HG02870 (cell line): ENCODE measurements at regions not wholly inside any gene's neighbourhood (a gene's known extent, or its start where the extent isn't known, plus 50 kb on each side); places are given as distances from the start of the nearest gene placed in this dataset.
"Not testable (repeated sequence)": the region's sequence is repeated elsewhere in the genome, so short reads cannot be mapped to it uniquely, and the experiment has no call there.

Experiments
- ATAC-seq: cut with Tn5 transposase; IDR thresholded peaks from one replicate; pipeline ENCODE4 v1.9.1; 2021; ENCODE audit warnings: mild to moderate bottlenecking, moderate library complexity; ENCODE audit not compliant: unreplicated experiment

DNA sequence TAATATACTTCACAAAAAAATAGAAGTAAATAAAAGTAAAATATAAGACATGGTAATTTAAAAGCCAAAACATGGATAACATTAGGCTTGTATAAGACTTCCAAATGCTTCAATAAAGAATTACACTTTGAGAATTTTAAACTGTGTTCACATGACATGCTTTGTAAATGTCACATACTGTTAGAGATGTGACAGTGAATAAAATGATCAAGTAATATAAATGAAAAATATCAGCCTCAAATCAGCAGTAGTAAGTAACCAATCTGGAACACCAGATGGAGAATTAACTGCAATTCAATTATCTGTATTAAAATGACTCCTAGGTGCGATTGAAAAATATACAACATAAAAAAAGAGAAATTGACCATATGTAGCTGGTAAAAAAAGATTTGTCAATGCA is 1260.8 kb downstream of the BRINP3 start:
- ATAC-seq, result no peak

DNA sequence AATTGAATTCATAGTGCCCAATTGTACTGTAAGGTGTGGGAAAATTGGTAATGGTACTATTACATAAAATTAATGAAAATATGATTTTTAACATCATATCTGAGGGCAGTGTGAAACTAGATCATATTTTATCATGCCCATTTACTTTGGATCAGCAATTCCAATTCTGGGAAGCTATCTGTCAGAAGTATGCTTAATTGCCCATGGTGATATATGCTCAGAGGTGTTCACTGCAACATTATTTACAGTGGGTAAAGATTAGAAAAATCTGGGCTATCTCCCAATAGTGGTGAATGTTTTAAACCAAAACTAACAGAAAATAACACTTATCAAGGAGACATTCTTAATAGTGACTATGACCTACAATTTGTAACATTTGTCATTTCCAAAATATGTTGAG is 1260.0 kb downstream of the BRINP3 start:
- ATAC-seq, result no peak

DNA sequence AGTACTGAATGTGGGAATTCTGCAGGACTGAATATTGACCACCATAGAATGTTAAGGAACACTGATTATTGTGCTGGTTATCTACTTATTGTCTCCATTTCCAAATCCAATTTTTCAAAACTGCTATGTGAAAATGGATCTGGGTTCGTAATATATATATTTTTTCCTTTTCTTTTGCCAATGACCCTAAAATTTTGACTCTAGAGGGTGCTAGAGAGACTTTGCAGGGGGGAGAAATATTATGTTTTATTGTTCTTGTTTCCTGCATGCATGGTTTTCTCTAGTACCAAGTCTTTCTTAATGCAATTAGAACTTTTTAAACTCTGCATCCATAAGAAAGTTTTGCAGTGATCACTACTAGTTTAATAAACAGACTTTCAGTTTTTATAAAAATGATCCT is 1256.9 kb downstream of the BRINP3 start:
- no peak for ATAC-seq

- ATAC-seq, result not testable (repeated sequence)
These were observed 1251.9 kb downstream of the BRINP3 start for GRCh38 chr1:189225794-189226145.

GRCh38 chr1:189226779-189227178 is 1250.9 kb downstream of the BRINP3 start:
- no peak for ATAC-seq

DNA sequence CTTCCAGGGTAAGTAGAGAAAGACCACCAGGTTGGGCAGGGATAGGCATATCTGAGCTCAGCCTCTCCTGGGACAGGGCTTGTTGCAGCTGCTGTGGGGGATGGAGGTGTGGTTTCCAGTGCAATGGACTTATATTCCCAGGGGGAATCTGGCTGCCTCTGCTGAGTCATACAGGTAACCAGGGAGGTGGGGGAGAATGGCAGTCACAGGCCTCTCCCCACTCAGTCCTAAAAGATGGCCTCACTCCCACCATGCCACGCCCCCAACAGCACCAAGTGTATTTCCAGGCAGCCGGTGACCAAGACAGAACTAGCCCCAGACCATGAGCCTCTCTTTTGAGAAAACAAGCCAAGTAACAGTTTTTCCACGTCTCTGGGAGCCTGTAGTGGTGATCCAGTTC is 1240.7 kb downstream of the BRINP3 start:
- ATAC-seq, result no peak

DNA sequence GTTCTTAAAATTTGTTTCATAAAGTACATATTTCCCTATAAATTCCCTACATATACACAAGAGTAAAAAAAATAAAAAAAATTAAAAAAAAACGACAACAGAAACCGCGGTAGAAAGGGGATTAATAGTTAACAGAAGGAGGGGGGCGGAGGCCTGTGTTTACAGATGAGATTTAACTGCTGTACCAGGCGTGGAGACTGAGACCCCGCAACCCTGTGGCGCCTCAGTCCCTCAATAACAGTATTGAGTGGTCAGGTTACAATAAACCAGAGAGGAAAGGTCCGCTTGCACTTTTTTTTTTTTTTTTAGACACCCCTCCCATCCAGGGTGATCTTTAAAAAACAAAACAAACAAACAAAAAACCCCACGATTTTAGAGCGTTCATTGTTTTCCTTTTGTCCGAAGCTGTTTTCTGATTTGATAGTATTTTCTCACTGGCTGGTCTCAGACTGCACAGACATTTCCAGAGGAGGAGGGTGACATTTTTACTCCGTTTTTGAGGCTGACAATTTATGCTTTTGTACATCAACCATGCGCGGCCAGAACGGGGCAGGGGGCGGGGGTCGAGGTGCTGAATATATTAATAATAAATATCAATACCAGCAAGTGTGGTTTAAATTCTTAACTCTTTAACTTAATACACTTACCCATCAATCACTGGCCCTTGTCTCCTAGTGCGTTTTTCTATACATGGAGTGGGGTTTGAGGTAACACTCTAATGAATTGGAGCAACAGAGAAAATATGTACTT is 1223.9 kb downstream of the BRINP3 start:
- no peak for ATAC-seq

DNA sequence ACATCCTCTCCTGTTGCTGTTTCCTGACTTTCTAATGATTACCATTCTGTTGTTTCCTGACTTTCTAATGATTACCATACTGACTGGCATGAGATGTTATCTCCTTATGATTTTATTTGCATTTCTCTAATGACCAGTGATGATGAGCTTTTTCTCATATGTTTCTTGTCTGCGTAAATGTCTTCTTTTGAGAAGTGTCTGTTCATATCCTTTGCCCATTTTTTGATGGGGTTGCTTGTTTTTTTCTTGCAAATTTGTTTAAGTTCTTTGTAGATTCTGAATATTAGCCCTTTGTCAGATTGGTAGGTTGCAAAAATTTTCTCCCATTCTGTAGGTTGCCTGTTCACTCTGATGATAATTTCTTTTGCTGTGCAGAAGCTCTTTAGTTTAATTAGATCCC is 1216.5 kb downstream of the BRINP3 start:
- ATAC-seq, result not testable (repeated sequence)

DNA sequence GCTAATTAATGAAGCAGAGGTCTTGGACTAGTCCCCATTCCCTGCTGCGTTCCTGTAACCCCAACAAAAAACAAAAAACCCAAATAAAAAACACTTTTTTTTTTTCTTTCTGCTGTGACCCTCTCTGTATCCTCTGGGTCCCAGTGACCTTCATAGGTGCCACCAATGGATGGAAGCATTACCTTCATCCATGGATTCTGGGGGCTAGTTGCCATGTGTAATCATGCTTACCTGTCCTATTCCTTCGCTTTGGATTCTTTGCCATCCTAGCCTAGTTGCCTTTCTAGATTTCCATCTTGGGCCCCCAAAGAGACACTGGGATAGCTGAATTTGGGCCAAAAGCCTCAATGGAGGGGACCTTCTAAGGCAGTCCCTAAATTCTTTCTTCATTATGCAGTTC is 1208.7 kb downstream of the BRINP3 start:
- no peak for ATAC-seq

- no peak for ATAC-seq
These were observed 1203.4 kb downstream of the BRINP3 start for GRCh38 chr1:189274267-189274666.

- no peak for ATAC-seq
These were observed 1201.9 kb downstream of the BRINP3 start for GRCh38 chr1:189275796-189276195.

- no peak for ATAC-seq
These were observed 1188.3 kb downstream of the BRINP3 start for GRCh38 chr1:189289346-189289745.

- ATAC-seq, result no peak
These were observed 1176.4 kb downstream of the BRINP3 start for GRCh38 chr1:189301235-189301634.

- no peak for ATAC-seq
These were observed 1172.4 kb downstream of the BRINP3 start for GRCh38 chr1:189305279-189305678.

- no peak for ATAC-seq
These were observed 1165.7 kb downstream of the BRINP3 start for GRCh38 chr1:189311915-189312314.

DNA sequence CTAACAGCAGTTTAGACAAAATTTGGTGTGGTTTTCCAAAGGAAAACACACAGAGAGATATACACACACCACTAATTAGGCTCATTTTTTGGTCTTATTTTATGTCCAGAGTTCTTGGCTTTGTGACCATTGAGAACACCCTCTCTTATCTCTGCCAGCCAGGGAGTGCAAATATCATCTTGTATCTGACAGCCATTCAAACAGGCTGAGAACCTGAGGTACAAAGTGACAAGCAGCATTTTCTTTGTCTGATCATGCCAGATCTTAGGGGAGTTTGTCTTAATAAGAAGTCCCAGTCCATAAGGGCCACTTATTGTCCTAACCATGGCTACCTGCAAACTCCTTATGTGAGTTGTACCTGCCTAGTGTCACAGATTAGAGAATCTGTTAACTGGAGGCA is 1165.2 kb downstream of the BRINP3 start:
- no peak for ATAC-seq

DNA sequence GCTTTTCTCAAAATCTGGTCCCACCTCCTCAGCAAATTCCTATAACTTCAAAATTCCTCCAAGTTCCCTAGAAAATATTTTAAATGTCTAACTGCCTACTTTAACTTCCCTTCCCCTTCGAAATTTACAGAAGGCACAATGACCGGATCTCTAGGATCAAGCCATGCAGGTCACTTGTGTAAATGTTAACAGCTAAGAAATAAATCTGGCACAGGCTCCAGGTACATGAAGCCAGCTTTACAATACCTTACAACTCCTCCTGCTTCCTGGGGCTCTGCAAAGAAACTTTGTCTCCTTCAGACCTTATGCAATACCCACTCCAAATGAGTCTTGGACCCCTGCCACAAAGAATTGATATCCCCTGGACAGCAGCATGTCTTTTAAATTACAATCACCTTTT is 1164.2 kb downstream of the BRINP3 start:
- no peak for ATAC-seq

GRCh38 chr1:189315035-189315901 is 1162.4 kb downstream of the BRINP3 start:
- ATAC-seq, result no peak

DNA sequence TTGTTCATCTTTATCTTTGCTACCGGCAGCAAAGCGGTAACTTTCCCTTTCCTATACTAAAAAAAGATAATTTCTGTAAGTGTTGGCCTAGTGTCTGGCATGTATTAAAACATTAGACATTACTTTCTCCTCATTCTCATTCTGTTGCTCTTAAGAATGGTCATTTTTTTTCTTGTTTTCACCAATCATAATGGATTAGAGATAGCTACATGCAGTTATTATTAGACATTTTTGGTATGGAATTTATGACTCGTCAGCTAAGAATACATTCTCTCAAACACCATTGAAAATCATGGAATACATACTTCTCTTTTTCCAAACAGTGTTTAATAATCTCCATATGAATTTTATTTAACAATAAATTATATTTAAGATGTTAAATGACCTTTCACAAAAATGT is 1154.6 kb downstream of the BRINP3 start:
- ATAC-seq, result no peak

GRCh38 chr1:189331071-189331470 is 1146.6 kb downstream of the BRINP3 start:
- ATAC-seq, result not testable (repeated sequence)

DNA sequence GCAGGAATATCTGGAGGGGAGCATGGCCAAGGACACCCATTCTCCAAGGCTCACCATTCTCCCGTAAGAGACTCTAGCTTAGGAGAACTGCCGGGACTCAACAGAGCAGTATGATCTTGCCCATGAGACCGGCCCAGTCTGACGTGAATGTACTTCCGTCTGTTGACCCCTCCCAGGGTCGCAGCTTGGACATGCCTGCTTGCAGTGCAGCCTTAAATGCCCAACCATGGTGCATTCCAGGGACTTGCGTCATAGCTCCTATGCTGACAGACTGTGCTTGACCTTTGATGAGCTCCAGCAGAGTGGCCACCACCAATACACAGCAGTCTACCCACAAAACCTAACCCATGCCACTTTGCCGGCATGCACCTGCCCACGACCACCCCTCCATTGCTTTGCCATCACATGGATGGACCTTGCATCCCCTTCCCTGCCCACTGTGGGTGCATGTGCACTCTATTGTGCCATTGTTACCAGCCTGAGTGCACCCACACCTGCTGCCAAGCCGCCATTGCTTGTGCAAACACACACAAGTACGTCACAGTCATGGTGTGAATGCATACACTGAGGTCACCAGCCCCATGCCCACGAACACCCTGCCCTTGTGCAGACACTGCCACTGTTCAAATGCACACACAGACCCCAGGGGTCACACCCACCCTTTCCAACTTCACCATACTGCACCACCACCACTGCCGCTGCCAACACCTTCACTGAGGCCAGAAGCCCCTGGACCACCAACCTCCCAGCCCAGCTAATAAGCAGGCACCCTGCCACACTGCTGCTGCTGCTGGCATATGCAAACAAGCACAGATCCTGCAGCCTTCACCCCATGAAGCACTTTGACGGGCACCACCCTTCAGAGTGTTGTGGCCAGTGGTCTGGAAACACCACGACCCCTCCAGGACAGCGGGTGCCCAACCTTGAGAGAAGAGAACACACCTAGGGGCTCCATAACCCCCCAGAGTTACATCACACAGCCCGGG is 1141.3 kb downstream of the BRINP3 start:
- no peak for ATAC-seq
